Prostate gland (tissue), 2 donors: ENCODE measurements at regions not wholly inside any gene's neighbourhood (a gene's known extent, or its start where the extent isn't known, plus 50 kb on each side); places are given as distances from the start of the nearest gene placed in this dataset.
"Not testable (repeated sequence)": the region's sequence is repeated elsewhere in the genome, so short reads cannot be mapped to it uniquely, and the experiment has no call there.

Source experiments
- CTCF ChIP-seq, 4 experiments: fragments of 200-600 bp in 2 of 4; fragments of 450-650 bp in 2 of 4; sonication (generic) in 2 of 4; IDR thresholded peaks; 1 replicate in 3 of 4; 2 replicates in 1 of 4; pipeline ENCODE4 v1.5.1; 2016 to 2019; ENCODE audit warnings: antibody characterized with exemption in 4 of 4, mild to moderate bottlenecking in 2 of 4, moderate library complexity in 2 of 4
- POLR2A ChIP-seq: fragments of 450-650 bp; IDR thresholded peaks from one replicate; pipeline ENCODE4 v1.6.1; 2016; ENCODE audit warnings: antibody characterized with exemption, mild to moderate bottlenecking
- POLR2AphosphoS5 ChIP-seq: sonication (generic); formaldehyde crosslinking; IDR thresholded peaks from one replicate; pipeline ENCODE4 v1.6.1; 2017; ENCODE audit warnings: antibody characterized with exemption

GRCh38 chr2:111411867-111412681 lies 291.4 kb downstream of the BCL2L11 start:
- not testable (repeated sequence) for TF ChIP-seq CTCF (IDR thresholded peaks at IDR 0.05); POLR2AphosphoS5; POLR2A
